Left cardiac atrium (tissue), 4 donors: ENCODE measurements at regions not wholly inside any gene's neighbourhood (a gene's known extent, or its start where the extent isn't known, plus 50 kb on each side); places are given as distances from the start of the nearest gene placed in this dataset.
A peak's percentile ranks its signal among the peaks of the same experiment; 100 is the strongest.

Source experiments
- ATAC-seq, 2 donors: fragments of 200-7000 bp; cut with Tn5 transposase; one replicate each; pipeline ENCODE4 v1.9.1; 2020; ENCODE audit warnings: mild to moderate bottlenecking in 2 of 2, moderate library complexity in 2 of 2
- DNase-seq: peaks from one replicate; pipeline ENCODE4 v3.0.0-alpha.2; 2020
- intact Hi-C, 2 donors: fragments of 100-400 bp; cut with DNase I; formaldehyde crosslinking; loops; one replicate each; pipeline versions ENCODE4 v1.14.1 to v1.15.1; 2022 to 2023
- donor health status: DM: no; HTN: yes; CAD: no.
- donor health status: DM: no; HTN: yes; CAD: no; lungs with severe emphysema.
- donor health status: DM: yes; HTN: yes; CAD: no.
- donor health status: Dilated cardiomyopathy.

GRCh38 chr6:71103641-71104040 lies 146.8 kb upstream of the B3GAT2 start:
- no peak for ATAC-seq
- intact Hi-C loops: no loop called here
- DNase-seq: no peak

GRCh38 chr6:71106276-71106675 lies 149.4 kb upstream of the B3GAT2 start:
- DNase-seq: no peak
- intact Hi-C loops: no loop called here
- no peak for ATAC-seq

GRCh38 chr6:71107911-71108420 lies 151.1 kb upstream of the B3GAT2 start:
- no peak for DNase-seq
- ATAC-seq: peak; percentile 75 to 96
- intact Hi-C loops: no loop called here

- no peak for ATAC-seq
These were observed 157.7 kb upstream of the B3GAT2 start for GRCh38 chr6:71114544-71114943.

GRCh38 chr6:71114986-71115385 lies 158.1 kb upstream of the B3GAT2 start:
- intact Hi-C loops: no loop called here
- DNase-seq (no peak), ATAC-seq (no peak)

More at GRCh38 chr6:71114544-71114943, 157.7 kb upstream of the B3GAT2 start:
- DNase-seq: no peak
- intact Hi-C loops: no loop called here

- intact Hi-C loops: no loop called here
- no peak for DNase-seq
- ATAC-seq: no peak
These were observed 162.7 kb upstream of the B3GAT2 start for GRCh38 chr6:71119560-71119959.

GRCh38 chr6:71123051-71123450 lies 165.6 kb upstream of the OGFRL1 start:
- intact Hi-C loops: no loop called here
- no peak for ATAC-seq
- no peak for DNase-seq

GRCh38 chr6:71124340-71124739 lies 164.3 kb upstream of the OGFRL1 start:
- no peak for ATAC-seq
- intact Hi-C loops: no loop called here
- no peak for DNase-seq

- ATAC-seq (no peak), DNase-seq (no peak)
- intact Hi-C loops: no loop called here
These were observed 163.4 kb upstream of the OGFRL1 start for GRCh38 chr6:71125216-71125615.

- no peak for ATAC-seq
- intact Hi-C loops: no loop called here
- DNase-seq: no peak
These were observed 162.1 kb upstream of the OGFRL1 start for GRCh38 chr6:71126506-71126905.

- intact Hi-C loops: no loop called here
- ATAC-seq (no peak), DNase-seq (no peak)
These were observed 161.2 kb upstream of the OGFRL1 start for GRCh38 chr6:71127374-71127773.

GRCh38 chr6:71130277-71130676 lies 158.3 kb upstream of the OGFRL1 start:
- DNase-seq (no peak), ATAC-seq (no peak)
- intact Hi-C loops: no loop called here

GRCh38 chr6:71134929-71135642 lies 153.5 kb upstream of the OGFRL1 start:
- ATAC-seq: no peak
- intact Hi-C loops: no loop called here
- no peak for DNase-seq

GRCh38 chr6:71137973-71138372 lies 150.6 kb upstream of the OGFRL1 start:
- intact Hi-C loops: no loop called here
- DNase-seq: no peak
- no peak for ATAC-seq

- intact Hi-C loops: no loop called here
- DNase-seq (no peak), ATAC-seq (no peak)
These were observed 150.2 kb upstream of the OGFRL1 start for GRCh38 chr6:71138376-71138775.

GRCh38 chr6:71139249-71139648 lies 149.4 kb upstream of the OGFRL1 start:
- DNase-seq: no peak
- intact Hi-C loops: no loop called here
- no peak for ATAC-seq

GRCh38 chr6:71153755-71154325 lies 134.8 kb upstream of the OGFRL1 start:
- intact Hi-C loops: no loop called here
- ATAC-seq (no peak), DNase-seq (no peak)

- intact Hi-C loops: no loop called here
- no peak for ATAC-seq
- no peak for DNase-seq
These were observed 131.3 kb upstream of the OGFRL1 start for GRCh38 chr6:71157345-71157744.

- DNase-seq (no peak), ATAC-seq (no peak)
- intact Hi-C loops: no loop called here
These were observed 123.7 kb upstream of the OGFRL1 start for GRCh38 chr6:71164890-71165289.

GRCh38 chr6:71168233-71168765 lies 120.3 kb upstream of the OGFRL1 start:
- ATAC-seq (no peak), DNase-seq (no peak)
- intact Hi-C loops: no loop called here

- no peak for DNase-seq
- intact Hi-C loops: no loop called here
These were observed 117.0 kb upstream of the OGFRL1 start for GRCh38 chr6:71171497-71172070.

More at GRCh38 chr6:71171497-71172070, 117.0 kb upstream of the OGFRL1 start:
- ATAC-seq: no peak
